MM.1S (cell line): ENCODE measurements at regions not wholly inside any gene's neighbourhood (a gene's known extent, or its start where the extent isn't known, plus 50 kb on each side); places are given as distances from the start of the nearest gene placed in this dataset.

Source experiments
- DNase-seq: peaks from one replicate; pipeline ENCODE4 v3.0.0-alpha.2; 2015
- H2AFZ ChIP-seq: fragments of 300-600 bp; sonication (generic); 2 replicates; pipeline ENCODE4 v1.6.0; 2016; ENCODE audit warnings: antibody characterized with exemption, low read length
- H3F3A ChIP-seq: fragments of 300-600 bp; sonication (generic); 2 replicates; pipeline ENCODE4 v1.6.1; 2016; ENCODE audit warnings: mild to moderate bottlenecking, antibody characterized with exemption, low read length, moderate library complexity, mixed read lengths; ENCODE audit not compliant: insufficient read depth
- H3K27ac ChIP-seq: fragments of 300-600 bp; sonication (generic); 2 replicates; pipeline ENCODE4 v1.5.1; 2016; ENCODE audit warnings: mild to moderate bottlenecking, low read length
- H3K27me3 ChIP-seq: fragments of 300-600 bp; sonication (generic); replicated peaks from 2 replicates; pipeline ENCODE4 v1.6.0; 2016; ENCODE audit warnings: low read length; ENCODE audit not compliant: insufficient read depth
- H3K36me3 ChIP-seq: fragments of 300-600 bp; sonication (generic); replicated peaks from 2 replicates; pipeline ENCODE4 v1.6.1; 2016; ENCODE audit warnings: mild to moderate bottlenecking, low read length, mixed read lengths; ENCODE audit not compliant: insufficient read depth
- H3K4me1 ChIP-seq: fragments of 300-600 bp; sonication (generic); 2 replicates; pipeline ENCODE4 v1.6.1; 2016; ENCODE audit warnings: low read length, mixed read lengths
- H3K4me2 ChIP-seq: fragments of 300-600 bp; sonication (generic); 2 replicates; pipeline ENCODE4 v1.6.0; 2016; ENCODE audit warnings: low read depth, low read length
- H3K4me3 ChIP-seq: fragments of 300-600 bp; sonication (generic); 2 replicates; pipeline ENCODE4 v1.5.1; 2016; ENCODE audit warnings: low read length, mixed read lengths
- H3K79me2 ChIP-seq: fragments of 300-600 bp; sonication (generic); 2 replicates; pipeline ENCODE4 v1.6.1; 2016; ENCODE audit warnings: mixed run types, low read length, mixed read lengths
- H3K9ac ChIP-seq: fragments of 300-600 bp; sonication (generic); 2 replicates; pipeline ENCODE4 v1.6.1; 2016; ENCODE audit warnings: low read length, mixed read lengths
- H3K9me2 ChIP-seq: fragments of 300-600 bp; sonication (generic); replicated peaks from 2 replicates; pipeline ENCODE4 v1.6.1; 2016; ENCODE audit warnings: mild to moderate bottlenecking, low read length, mixed read lengths; ENCODE audit not compliant: insufficient read depth
- H3K9me3 ChIP-seq: fragments of 300-600 bp; sonication (generic); replicated peaks from 2 replicates; pipeline ENCODE4 v1.6.1; 2016; ENCODE audit warnings: mild to moderate bottlenecking, low read length, mixed read lengths; ENCODE audit not compliant: insufficient read depth
- H4K20me1 ChIP-seq: fragments of 300-600 bp; sonication (generic); 2 replicates; pipeline ENCODE4 v1.6.1; 2016; ENCODE audit warnings: mild to moderate bottlenecking, low read length, moderate library complexity, mixed read lengths; ENCODE audit not compliant: insufficient read depth
- EZH2 ChIP-seq: fragments of 300-600 bp; sonication (generic); optimal IDR thresholded peaks from 2 replicates; pipeline ENCODE3; 2017; ENCODE audit warnings: low read depth, mild to moderate bottlenecking, antibody characterized with exemption, low read length, mixed read lengths
- EZH2phosphoT487 ChIP-seq: fragments of 300-600 bp; sonication (generic); IDR thresholded peaks from 2 replicates; pipeline ENCODE4 v1.6.1; 2018; ENCODE audit warnings: antibody characterized with exemption, low read length
- TF ChIP-seq, protein P1 (sequence below): fragments of 300-600 bp; sonication (generic); IDR thresholded peaks from 2 replicates; pipeline ENCODE4 v1.5.1; 2016; ENCODE audit warnings: antibody characterized with exemption, low read length, mixed read lengths

GRCh38 chr12:23029185-23029584, 404.2 kb downstream of the ETNK1 start:
- Histone ChIP-seq H3K27ac (no peak overlapping the region), H3K79me2 (no peaks in the 10 kb centered on the region), H3K9me2 (no peaks in the 10 kb centered on the region), H3K4me3 (no peak overlapping the region), H4K20me1 (no peaks in the 10 kb centered on the region), H3K9me3 (no peaks in the 10 kb centered on the region), H3K9ac (no peak overlapping the region), H2AFZ (no peak overlapping the region), H3K27me3 (no peaks in the 10 kb centered on the region), H3K36me3 (no peaks in the 10 kb centered on the region), H3K4me1 (peaks cover 12% of the 10 kb centered on the region), H3K4me2 (no peak overlapping the region), H3F3A (no peaks in the 10 kb centered on the region)
- TF ChIP-seq, protein P1, sequence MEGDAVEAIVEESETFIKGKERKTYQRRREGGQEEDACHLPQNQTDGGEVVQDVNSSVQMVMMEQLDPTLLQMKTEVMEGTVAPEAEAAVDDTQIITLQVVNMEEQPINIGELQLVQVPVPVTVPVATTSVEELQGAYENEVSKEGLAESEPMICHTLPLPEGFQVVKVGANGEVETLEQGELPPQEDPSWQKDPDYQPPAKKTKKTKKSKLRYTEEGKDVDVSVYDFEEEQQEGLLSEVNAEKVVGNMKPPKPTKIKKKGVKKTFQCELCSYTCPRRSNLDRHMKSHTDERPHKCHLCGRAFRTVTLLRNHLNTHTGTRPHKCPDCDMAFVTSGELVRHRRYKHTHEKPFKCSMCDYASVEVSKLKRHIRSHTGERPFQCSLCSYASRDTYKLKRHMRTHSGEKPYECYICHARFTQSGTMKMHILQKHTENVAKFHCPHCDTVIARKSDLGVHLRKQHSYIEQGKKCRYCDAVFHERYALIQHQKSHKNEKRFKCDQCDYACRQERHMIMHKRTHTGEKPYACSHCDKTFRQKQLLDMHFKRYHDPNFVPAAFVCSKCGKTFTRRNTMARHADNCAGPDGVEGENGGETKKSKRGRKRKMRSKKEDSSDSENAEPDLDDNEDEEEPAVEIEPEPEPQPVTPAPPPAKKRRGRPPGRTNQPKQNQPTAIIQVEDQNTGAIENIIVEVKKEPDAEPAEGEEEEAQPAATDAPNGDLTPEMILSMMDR: no peak
- no peak for TF ChIP-seq EZH2
- TF ChIP-seq EZH2phosphoT487: no peak
- no peak for DNase-seq

DNA sequence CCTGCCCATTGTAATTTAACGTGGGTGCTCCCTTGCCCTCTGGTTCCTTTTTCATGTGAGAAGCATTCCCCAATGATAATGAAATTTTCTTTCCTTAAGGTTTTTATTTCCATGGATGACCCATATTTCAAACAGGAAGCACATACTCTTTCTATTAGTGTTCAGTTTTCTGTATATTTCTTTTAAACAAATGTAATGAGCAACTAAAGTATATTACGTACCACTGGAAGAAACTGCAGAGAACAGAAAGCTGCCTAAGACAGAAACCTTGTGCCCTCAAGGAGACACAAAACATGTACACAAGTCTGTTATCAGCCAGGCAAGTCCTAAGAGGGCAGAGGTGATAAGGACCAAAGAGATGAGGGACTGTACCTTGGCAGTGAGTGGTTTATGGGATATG, 414.9 kb downstream of the ETNK1 start:
- Histone ChIP-seq H3K27ac (no peak overlapping the region), H3F3A (no peaks in the 10 kb centered on the region), H3K4me2 (no peak overlapping the region), H3K79me2 (no peaks in the 10 kb centered on the region), H3K36me3 (no peaks in the 10 kb centered on the region), H3K9me2 (no peaks in the 10 kb centered on the region), H3K4me3 (no peak overlapping the region), H4K20me1 (no peaks in the 10 kb centered on the region), H2AFZ (no peak overlapping the region), H3K9ac (no peak overlapping the region), H3K9me3 (no peaks in the 10 kb centered on the region), H3K27me3 (no peaks in the 10 kb centered on the region), H3K4me1 (no peaks in the 10 kb centered on the region)
- TF ChIP-seq, protein P1: no peak
- no peak for TF ChIP-seq EZH2
- no peak for TF ChIP-seq EZH2phosphoT487
- no peak for DNase-seq

- Histone ChIP-seq H3K79me2 (no peaks in the 10 kb centered on the region), H3K27me3 (no peaks in the 10 kb centered on the region), H3K9me3 (no peaks in the 10 kb centered on the region), H4K20me1 (no peaks in the 10 kb centered on the region), H3F3A (no peaks in the 10 kb centered on the region), H3K9me2 (no peaks in the 10 kb centered on the region), H3K36me3 (no peaks in the 10 kb centered on the region), H3K4me2 (no peak overlapping the region), H2AFZ (no peak overlapping the region), H3K9ac (no peak overlapping the region), H3K4me1 (no peaks in the 10 kb centered on the region), H3K4me3 (no peak overlapping the region), H3K27ac (no peak overlapping the region)
- DNase-seq: no peak
- TF ChIP-seq, protein P1: no peak
- TF ChIP-seq EZH2: no peak
- TF ChIP-seq EZH2phosphoT487: no peak
These were observed 416.8 kb downstream of the ETNK1 start for GRCh38 chr12:23041774-23042173.

DNA sequence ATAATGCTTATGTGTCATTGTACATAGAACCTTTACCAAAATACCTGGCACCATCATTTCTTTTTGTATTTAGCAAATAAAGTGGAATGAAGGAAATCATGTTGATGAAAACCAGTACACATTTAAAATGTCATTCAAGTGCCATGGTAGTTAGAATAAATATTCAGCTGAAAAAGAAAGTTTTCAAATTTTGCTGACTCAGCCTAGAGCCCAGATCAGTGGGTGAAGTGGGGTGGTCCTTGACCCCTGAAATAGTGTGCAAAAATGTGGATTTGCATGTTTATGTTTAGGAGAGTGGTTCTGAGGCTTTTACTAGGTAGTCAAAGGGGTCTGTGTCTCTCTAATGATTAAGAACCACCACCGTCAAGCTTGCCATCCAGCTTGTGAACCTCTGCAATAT, 418.7 kb downstream of the ETNK1 start:
- Histone ChIP-seq H3K36me3 (no peaks in the 10 kb centered on the region), H3K9me2 (no peaks in the 10 kb centered on the region), H3K9me3 (no peaks in the 10 kb centered on the region), H3K27ac (no peak overlapping the region), H3K4me3 (no peak overlapping the region), H3K27me3 (no peaks in the 10 kb centered on the region), H3K9ac (no peak overlapping the region), H2AFZ (no peak overlapping the region), H3K4me1 (no peaks in the 10 kb centered on the region), H4K20me1 (no peaks in the 10 kb centered on the region), H3F3A (no peaks in the 10 kb centered on the region), H3K4me2 (no peak overlapping the region), H3K79me2 (no peaks in the 10 kb centered on the region)
- TF ChIP-seq EZH2 (no peak), EZH2phosphoT487 (no peak)
- TF ChIP-seq, protein P1: no peak
- DNase-seq: no peak
